ENCODE measurements at regions not wholly inside any gene's neighbourhood (a gene's known extent, or its start where the extent isn't known, plus 50 kb on each side); places are given as distances from the start of the nearest gene placed in this dataset.

- TF ChIP-seq CTCF (IDR thresholded peaks at IDR 0.05) (no peak), ESRRA (CRISPR knock-in tag; IDR thresholded peaks at IDR 0.05; ENCODE audit: borderline replicate concordance) (no peak), NR2C2 (CRISPR knock-in tag; IDR thresholded peaks at IDR 0.05) (no peak), ATF2 (CRISPR knock-in tag; IDR thresholded peaks at IDR 0.05; ENCODE audit: borderline replicate concordance, low read depth) (no peak), AFF4 (CRISPR knock-in tag; IDR thresholded peaks at IDR 0.05; ENCODE audit: borderline replicate concordance) (no peak)
Observed at GRCh38 chr5:8682381-8682780, 813.4 kb downstream of the MTRR start.
